ENCODE measurements at regions not wholly inside any gene's neighbourhood (a gene's known extent, or its start where the extent isn't known, plus 50 kb on each side); places are given as distances from the start of the nearest gene placed in this dataset.

GRCh38 chr3:27796365-27796875 lies 74.3 kb upstream of the EOMES start:
- TF ChIP-seq, protein P1, sequence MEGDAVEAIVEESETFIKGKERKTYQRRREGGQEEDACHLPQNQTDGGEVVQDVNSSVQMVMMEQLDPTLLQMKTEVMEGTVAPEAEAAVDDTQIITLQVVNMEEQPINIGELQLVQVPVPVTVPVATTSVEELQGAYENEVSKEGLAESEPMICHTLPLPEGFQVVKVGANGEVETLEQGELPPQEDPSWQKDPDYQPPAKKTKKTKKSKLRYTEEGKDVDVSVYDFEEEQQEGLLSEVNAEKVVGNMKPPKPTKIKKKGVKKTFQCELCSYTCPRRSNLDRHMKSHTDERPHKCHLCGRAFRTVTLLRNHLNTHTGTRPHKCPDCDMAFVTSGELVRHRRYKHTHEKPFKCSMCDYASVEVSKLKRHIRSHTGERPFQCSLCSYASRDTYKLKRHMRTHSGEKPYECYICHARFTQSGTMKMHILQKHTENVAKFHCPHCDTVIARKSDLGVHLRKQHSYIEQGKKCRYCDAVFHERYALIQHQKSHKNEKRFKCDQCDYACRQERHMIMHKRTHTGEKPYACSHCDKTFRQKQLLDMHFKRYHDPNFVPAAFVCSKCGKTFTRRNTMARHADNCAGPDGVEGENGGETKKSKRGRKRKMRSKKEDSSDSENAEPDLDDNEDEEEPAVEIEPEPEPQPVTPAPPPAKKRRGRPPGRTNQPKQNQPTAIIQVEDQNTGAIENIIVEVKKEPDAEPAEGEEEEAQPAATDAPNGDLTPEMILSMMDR (IDR thresholded peaks at IDR 0.05; ENCODE audit: low read depth, low read length, missing input control): no peak
- TF ChIP-seq MAX (IDR thresholded peaks at IDR 0.05) (no peak), HNF4A (conservative IDR thresholded peaks at IDR 0.05) (no peak), TAF1 (conservative IDR thresholded peaks at IDR 0.05) (no peak), RAD21 (IDR thresholded peaks at IDR 0.05) (no peak), SP1 (IDR thresholded peaks at IDR 0.05) (no peak), EGR1 (IDR thresholded peaks at IDR 0.05; ENCODE audit: low read depth in 2 of 2) (no peak), RXRA (IDR thresholded peaks at IDR 0.05) (no peak), FOXA1 (IDR thresholded peaks at IDR 0.05) (no peak)
